MCF 10A (cell line): ENCODE measurements at regions not wholly inside any gene's neighbourhood (a gene's known extent, or its start where the extent isn't known, plus 50 kb on each side); places are given as distances from the start of the nearest gene placed in this dataset.

ENCODE experiments used
- BruUV-seq: library from RNA; stranded (reverse); fragments of 400-500 nt; replicated peaks from 2 replicates; lab custom pipeline; 2021; lab: Mats Ljungman, UMichigan
- CTCF ChIA-PET: fragments of 300-600 bp; sonication (Branson Sonifier 250); formaldehyde crosslinking; extraction: SDS; loops from one replicate; lab custom pipeline; 2021; ENCODE audit warnings: antibody characterized with exemption, inconsistent platforms; lab: Yijun Ruan, JAX
- POLR2A ChIA-PET: fragments of 300-600, 350-650 bp; sonication (Branson Sonifier 250); formaldehyde crosslinking; extraction: SDS; loops from one replicate; lab custom pipeline; 2020; ENCODE audit warnings: antibody characterized with exemption, inconsistent platforms; lab: Yijun Ruan, JAX
- DNase-seq: peaks from one replicate; pipeline ENCODE4 v3.0.0-alpha.2; 2018; ENCODE audit not compliant: unreplicated experiment
- H3K27ac Mint-ChIP-seq: one replicate; pipeline ENCODE4 v1.8.0; 2022; ENCODE audit warnings: mild to moderate bottlenecking, low read depth, mixed read lengths; ENCODE audit not compliant: unreplicated experiment
- H3K27me3 Mint-ChIP-seq: one replicate; pipeline ENCODE4 v1.8.0; 2022; ENCODE audit warnings: mixed read lengths; ENCODE audit not compliant: insufficient read depth, unreplicated experiment
- H3K36me3 Mint-ChIP-seq: one replicate; pipeline ENCODE4 v1.8.0; 2022; ENCODE audit warnings: mild to moderate bottlenecking, moderate library complexity, mixed read lengths; ENCODE audit not compliant: insufficient read depth, unreplicated experiment
- H3K4me1 Mint-ChIP-seq: one replicate; pipeline ENCODE4 v1.8.0; 2022; ENCODE audit warnings: mixed read lengths; ENCODE audit not compliant: insufficient read depth, unreplicated experiment
- H3K4me3 Mint-ChIP-seq: one replicate; pipeline ENCODE4 v1.8.0; 2022; ENCODE audit warnings: mild to moderate bottlenecking, moderate library complexity, mixed read lengths; ENCODE audit not compliant: unreplicated experiment
- H3K9me3 Mint-ChIP-seq: one replicate; pipeline ENCODE4 v1.8.0; 2022; ENCODE audit warnings: mixed read lengths; ENCODE audit not compliant: unreplicated experiment
- intact Hi-C: fragments of 100-400 bp; cut with micrococcal nuclease; formaldehyde crosslinking; loops from 2 replicates; pipeline ENCODE4 v1.14.1; 2022
- TF ChIP-seq, protein P1 (sequence below): fragments of 200-600 bp; IDR thresholded peaks from one replicate; pipeline ENCODE4 v1.8.0; 2022; ENCODE audit warnings: antibody characterized with exemption, mild to moderate bottlenecking; ENCODE audit not compliant: unreplicated experiment

DNA sequence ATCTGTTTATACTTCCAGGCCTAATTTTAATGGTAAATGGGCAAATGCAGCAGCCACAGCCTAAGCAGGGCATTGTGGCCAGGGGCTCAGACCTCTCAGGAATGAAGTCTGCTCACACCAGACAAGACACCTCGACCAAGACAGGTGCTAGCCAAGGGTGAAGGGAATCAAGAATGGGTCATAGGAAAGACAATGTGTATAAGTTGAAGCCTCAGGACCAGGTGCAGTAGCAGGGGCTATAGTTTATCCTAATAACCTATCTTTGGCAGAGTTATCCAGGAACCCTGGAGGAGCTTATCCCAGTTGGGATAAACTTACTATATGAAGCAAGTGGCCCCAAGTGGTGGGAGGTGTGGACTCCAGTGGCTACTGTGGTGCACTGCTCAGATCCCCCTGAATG is 165.0 kb upstream of the TAB2 start:
- DNase-seq: no peak
- intact Hi-C loops: no loop called here
- Mint-ChIP-seq H3K27me3 (peaks cover 46% of the 10 kb centered on the region), H3K9me3 (no peaks in the 10 kb centered on the region), H3K4me3 (no peak overlapping the region), H3K27ac (no peak overlapping the region), H3K4me1 (no peaks in the 10 kb centered on the region), H3K36me3 (no peaks in the 10 kb centered on the region)
- ChIA-PET POLR2A (no interaction called here), CTCF (interaction anchor here (0.5 to 1.1 kb wide), 3 partner anchors 72 to 452 kb away, joined by 3 read pairs; no protein-coding TSS in a partner anchor)
- BruUV-seq: no TSS peak
- TF ChIP-seq, protein P1, sequence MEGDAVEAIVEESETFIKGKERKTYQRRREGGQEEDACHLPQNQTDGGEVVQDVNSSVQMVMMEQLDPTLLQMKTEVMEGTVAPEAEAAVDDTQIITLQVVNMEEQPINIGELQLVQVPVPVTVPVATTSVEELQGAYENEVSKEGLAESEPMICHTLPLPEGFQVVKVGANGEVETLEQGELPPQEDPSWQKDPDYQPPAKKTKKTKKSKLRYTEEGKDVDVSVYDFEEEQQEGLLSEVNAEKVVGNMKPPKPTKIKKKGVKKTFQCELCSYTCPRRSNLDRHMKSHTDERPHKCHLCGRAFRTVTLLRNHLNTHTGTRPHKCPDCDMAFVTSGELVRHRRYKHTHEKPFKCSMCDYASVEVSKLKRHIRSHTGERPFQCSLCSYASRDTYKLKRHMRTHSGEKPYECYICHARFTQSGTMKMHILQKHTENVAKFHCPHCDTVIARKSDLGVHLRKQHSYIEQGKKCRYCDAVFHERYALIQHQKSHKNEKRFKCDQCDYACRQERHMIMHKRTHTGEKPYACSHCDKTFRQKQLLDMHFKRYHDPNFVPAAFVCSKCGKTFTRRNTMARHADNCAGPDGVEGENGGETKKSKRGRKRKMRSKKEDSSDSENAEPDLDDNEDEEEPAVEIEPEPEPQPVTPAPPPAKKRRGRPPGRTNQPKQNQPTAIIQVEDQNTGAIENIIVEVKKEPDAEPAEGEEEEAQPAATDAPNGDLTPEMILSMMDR: no peak

DNA sequence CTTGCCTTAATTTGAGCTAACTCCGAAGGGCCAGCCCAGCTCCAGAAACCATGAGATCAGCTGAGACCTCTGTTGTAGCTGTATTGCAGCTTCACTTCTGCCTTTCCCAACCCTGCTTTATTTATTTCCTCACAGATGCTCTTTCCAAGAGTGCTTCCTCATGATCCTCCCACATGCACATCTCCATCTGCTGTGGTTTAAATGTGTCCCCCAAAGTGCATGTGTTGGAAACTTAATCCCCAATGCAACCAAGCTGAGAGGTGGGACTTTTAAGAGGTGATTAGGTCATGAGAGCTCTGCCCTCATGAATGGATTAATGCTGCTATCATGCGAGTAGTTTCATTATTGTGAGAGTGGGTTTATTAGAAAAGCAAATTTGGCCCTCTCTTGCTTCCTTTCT is 164.4 kb upstream of the TAB2 start:
- Mint-ChIP-seq H3K36me3 (no peaks in the 10 kb centered on the region), H3K27me3 (peaks cover 46% of the 10 kb centered on the region), H3K9me3 (no peaks in the 10 kb centered on the region), H3K4me1 (no peaks in the 10 kb centered on the region), H3K4me3 (no peak overlapping the region), H3K27ac (no peak overlapping the region)
- CTCF ChIA-PET: interaction anchor here (0.7 to 1.1 kb wide), 2 partner anchors 72 to 453 kb away, joined by 3 read pairs; no protein-coding TSS in a partner anchor
- no peak for DNase-seq
- intact Hi-C loops: no loop called here
- POLR2A ChIA-PET: no interaction called here
- TF ChIP-seq, protein P1: no peak
- BruUV-seq: no TSS peak

- peaks cover 40% of the 10 kb centered on the region for H3K27me3 Mint-ChIP-seq
Observed at GRCh38 chr6:149153693-149154092, 163.8 kb upstream of the TAB2 start.

GRCh38 chr6:149154261-149154821 is 163.2 kb upstream of the TAB2 start:
- no peaks in the 10 kb centered on the region for H3K36me3 Mint-ChIP-seq
- intact Hi-C loops: no loop called here
- CTCF ChIA-PET: interaction anchor here (0.5 to 1.1 kb wide), 3 partner anchors 10 to 1869 kb away, joined by 3 to 4 read pairs (median 3); no protein-coding TSS in a partner anchor
- no peak for DNase-seq
- no TSS peak for BruUV-seq
- H3K4me3 Mint-ChIP-seq: no peak overlapping the region
- no peaks in the 10 kb centered on the region for H3K4me1 Mint-ChIP-seq
- H3K9me3 Mint-ChIP-seq: no peaks in the 10 kb centered on the region
- TF ChIP-seq, protein P1: no peak
- H3K27ac Mint-ChIP-seq: no peak overlapping the region
- peaks cover 34% of the 10 kb centered on the region for H3K27me3 Mint-ChIP-seq
- POLR2A ChIA-PET: interaction anchor here (0.7 to 1.5 kb wide), 2 partner anchors 10 to 73 kb away, joined by 3 to 6 read pairs; no protein-coding TSS in a partner anchor

More at GRCh38 chr6:149153693-149154092, 163.8 kb upstream of the TAB2 start:
- H3K4me1 Mint-ChIP-seq: no peaks in the 10 kb centered on the region
- no peak for DNase-seq
- no peaks in the 10 kb centered on the region for H3K9me3 Mint-ChIP-seq
- POLR2A ChIA-PET: interaction anchor here (0.7 kb wide), 1 partner anchor 74 kb away, joined by 6 read pairs; no protein-coding TSS in a partner anchor
- no TSS peak for BruUV-seq
- intact Hi-C loops: no loop called here
- no peak overlapping the region for H3K27ac Mint-ChIP-seq
- H3K4me3 Mint-ChIP-seq: no peak overlapping the region
- TF ChIP-seq, protein P1: no peak
- no peaks in the 10 kb centered on the region for H3K36me3 Mint-ChIP-seq
- CTCF ChIA-PET: interaction anchor here (1.1 kb wide), 1 partner anchor 11 kb away, joined by 4 read pairs; no protein-coding TSS in a partner anchor
